ENCODE measurements at regions not wholly inside any gene's neighbourhood (a gene's known extent, or its start where the extent isn't known, plus 50 kb on each side); places are given as distances from the start of the nearest gene placed in this dataset.

- H3K4me3 ChIP-seq (replicated peaks; ENCODE audit: insufficient read depth, low read length): no peak overlapping the region
- H3K27me3 ChIP-seq (ENCODE audit: insufficient read depth, poor library complexity, severe bottlenecking): no peaks in the 10 kb centered on the region
- DNase-seq (ENCODE audit: low read depth in 1 of 2, low spot score in 1 of 2): no peak
- H3K27ac ChIP-seq (replicated peaks): no peak overlapping the region
- TF ChIP-seq SPI1 (IDR thresholded peaks at IDR 0.05; ENCODE audit: borderline replicate concordance, low read depth): no peak
- no peak for TF ChIP-seq GABPA (IDR thresholded peaks at IDR 0.05; ENCODE audit: low read depth)
- TF ChIP-seq POLR2AphosphoS5 (IDR thresholded peaks at IDR 0.05; ENCODE audit: low read depth): no peak
- TF ChIP-seq REST (IDR thresholded peaks at IDR 0.05; ENCODE audit: insufficient replicate concordance, low read depth): no peak
- no peak for TF ChIP-seq CTCF (IDR thresholded peaks at IDR 0.05; ENCODE audit: insufficient read depth, low read length)
Measured at GRCh38 chr10:8402576-8402975, 348.1 kb downstream of the GATA3 start.

- TF ChIP-seq POLR2AphosphoS5 (IDR thresholded peaks at IDR 0.05; ENCODE audit: low read depth) (no peak), REST (IDR thresholded peaks at IDR 0.05; ENCODE audit: insufficient replicate concordance, low read depth) (no peak)
- Histone ChIP-seq H3K27ac (replicated peaks) (no peak overlapping the region), H3K27me3 (ENCODE audit: insufficient read depth, poor library complexity, severe bottlenecking) (no peaks in the 10 kb centered on the region), H3K4me3 (replicated peaks; ENCODE audit: insufficient read depth, low read length) (no peak overlapping the region)
- no peak for DNase-seq (ENCODE audit: low read depth in 1 of 2, low spot score in 1 of 2)
Measured at GRCh38 chr10:8403711-8404371, 349.4 kb downstream of the GATA3 start.

- TF ChIP-seq GABPA (IDR thresholded peaks at IDR 0.05; ENCODE audit: low read depth): no peak
- TF ChIP-seq REST (IDR thresholded peaks at IDR 0.05; ENCODE audit: insufficient replicate concordance, low read depth): no peak
- no peak for TF ChIP-seq CTCF (IDR thresholded peaks at IDR 0.05; ENCODE audit: insufficient read depth, low read length)
- no peak for TF ChIP-seq POLR2AphosphoS5 (IDR thresholded peaks at IDR 0.05; ENCODE audit: low read depth)
- TF ChIP-seq SPI1 (IDR thresholded peaks at IDR 0.05; ENCODE audit: borderline replicate concordance, low read depth): no peak
- Histone ChIP-seq H3K27ac (replicated peaks) (no peak overlapping the region), H3K4me3 (replicated peaks; ENCODE audit: insufficient read depth, low read length) (no peak overlapping the region), H3K27me3 (ENCODE audit: insufficient read depth, poor library complexity, severe bottlenecking) (no peaks in the 10 kb centered on the region)
- no peak for DNase-seq (ENCODE audit: low read depth in 1 of 2, low spot score in 1 of 2)
Measured at GRCh38 chr10:8404721-8405120, 350.2 kb downstream of the GATA3 start.

Data from HL-60 (cell line).